H9 (cell line): ENCODE measurements at regions not wholly inside any gene's neighbourhood (a gene's known extent, or its start where the extent isn't known, plus 50 kb on each side); places are given as distances from the start of the nearest gene placed in this dataset.
A peak's percentile ranks its signal among the peaks of the same experiment; 100 is the strongest.

Source experiments
- DNase-seq: peaks from one replicate; pipeline ENCODE4 v3.0.0-alpha.2; 2017
- H2AFZ ChIP-seq: one replicate; pipeline ENCODE4 v1.6.1; 2013; ENCODE audit warnings: mild to moderate bottlenecking, low read length, control low read depth, moderate library complexity
- H2AK5ac ChIP-seq: 2 replicates; pipeline ENCODE4 v1.6.1; 2013; ENCODE audit warnings: low read length, control low read depth, mixed read lengths; ENCODE audit not compliant: insufficient read length
- H2BK120ac ChIP-seq: one replicate; pipeline ENCODE4 v1.6.1; 2013; ENCODE audit warnings: low read depth, mild to moderate bottlenecking, low read length, control low read depth, inconsistent platforms; ENCODE audit not compliant: poor library complexity, severe bottlenecking
- H2BK12ac ChIP-seq: 2 replicates; pipeline ENCODE4 v1.6.1; 2013; ENCODE audit warnings: low read length, control low read depth, mixed read lengths, low read depth; ENCODE audit not compliant: insufficient read length
- H2BK15ac ChIP-seq: 2 replicates; pipeline ENCODE4 v1.6.1; 2013; ENCODE audit warnings: low read depth, low read length, control low read depth
- H2BK20ac ChIP-seq: one replicate; pipeline ENCODE4 v1.6.1; 2013; ENCODE audit warnings: low read depth, mild to moderate bottlenecking, low read length, control low read depth, inconsistent platforms; ENCODE audit not compliant: poor library complexity, severe bottlenecking
- H2BK5ac ChIP-seq: 2 replicates; pipeline ENCODE4 v1.6.1; 2013; ENCODE audit warnings: low read length, control low read depth, mixed read lengths; ENCODE audit not compliant: insufficient read length
- H3K14ac ChIP-seq: 2 replicates; pipeline ENCODE4 v1.6.1; 2013; ENCODE audit warnings: low read length, control low read depth; ENCODE audit not compliant: insufficient read depth
- H3K18ac ChIP-seq: 2 replicates; pipeline ENCODE4 v1.6.1; 2013; ENCODE audit warnings: low read depth, mild to moderate bottlenecking, mixed read lengths, low read length, control low read depth; ENCODE audit not compliant: insufficient read length
- H3K23ac ChIP-seq: 2 replicates; pipeline ENCODE4 v1.6.1; 2013; ENCODE audit warnings: low read length, control low read depth, mixed read lengths, low read depth; ENCODE audit not compliant: insufficient read length
- H3K23me2 ChIP-seq: 2 replicates; pipeline ENCODE4 v1.6.1; 2013; ENCODE audit warnings: low read depth, mild to moderate bottlenecking, mixed read lengths, low read length, control low read depth; ENCODE audit not compliant: insufficient read length, poor library complexity, severe bottlenecking
- H3K27ac ChIP-seq: 2 replicates; pipeline ENCODE4 v1.5.1; 2013; ENCODE audit warnings: low read length, control low read depth, mixed read lengths, low read depth; ENCODE audit not compliant: insufficient read length
- H3K27me3 ChIP-seq: 2 replicates; pipeline ENCODE4 v1.6.1; 2013; ENCODE audit warnings: low read length, control low read depth, inconsistent platforms; ENCODE audit not compliant: insufficient read depth
- H3K4ac ChIP-seq: 2 replicates; pipeline ENCODE4 v1.6.1; 2013; ENCODE audit warnings: low read depth, mild to moderate bottlenecking, control low read depth, inconsistent platforms, low read length, moderate library complexity
- H3K4me1 ChIP-seq: 2 replicates; pipeline ENCODE4 v1.6.1; 2013; ENCODE audit warnings: low read length, control low read depth, inconsistent platforms; ENCODE audit not compliant: insufficient read depth
- H3K4me2 ChIP-seq: 2 replicates; pipeline ENCODE4 v1.6.1; 2013; ENCODE audit warnings: low read length, control low read depth, mixed read lengths; ENCODE audit not compliant: insufficient read length, insufficient read depth
- H3K56ac ChIP-seq: 2 replicates; pipeline ENCODE4 v1.6.1; 2013; ENCODE audit warnings: low read depth, mild to moderate bottlenecking, mixed read lengths, low read length, control low read depth; ENCODE audit not compliant: insufficient read length
- H3K79me1 ChIP-seq: 2 replicates; pipeline ENCODE4 v1.6.1; 2013; ENCODE audit warnings: low read depth, mild to moderate bottlenecking, moderate library complexity, low read length, control low read depth, inconsistent platforms; ENCODE audit not compliant: insufficient read depth, poor library complexity, severe bottlenecking
- H3K79me2 ChIP-seq: 2 replicates; pipeline ENCODE4 v1.6.1; 2013; ENCODE audit warnings: low read length, control low read depth, inconsistent platforms; ENCODE audit not compliant: insufficient read depth
- H3K9ac ChIP-seq: 2 replicates; pipeline ENCODE4 v1.6.1; 2013; ENCODE audit warnings: low read length, control low read depth, mixed read lengths; ENCODE audit not compliant: insufficient read length; ENCODE audit errors: extremely low read depth
- H3K9me3 ChIP-seq: one replicate; pipeline ENCODE4 v1.6.1; 2013; ENCODE audit warnings: low read depth, low read length, inconsistent platforms; ENCODE audit not compliant: control insufficient read depth
- H3T11ph ChIP-seq: one replicate; pipeline ENCODE4 v1.6.1; 2013; ENCODE audit warnings: mild to moderate bottlenecking, low read length, control low read depth, inconsistent platforms
- H4K20me1 ChIP-seq: one replicate; pipeline ENCODE4 v1.6.1; 2013; ENCODE audit not compliant: control insufficient read depth, insufficient read length, insufficient read depth
- H4K5ac ChIP-seq: 2 replicates; pipeline ENCODE4 v1.6.1; 2013; ENCODE audit warnings: low read depth, mild to moderate bottlenecking, mixed read lengths, low read length, control low read depth; ENCODE audit not compliant: insufficient read length
- H4K8ac ChIP-seq: replicated peaks from 2 replicates; pipeline ENCODE4 v1.6.1; 2013; ENCODE audit warnings: low read length, control low read depth, mixed read lengths, low read depth; ENCODE audit not compliant: insufficient read length
- H4K91ac ChIP-seq: 2 replicates; pipeline ENCODE4 v1.6.1; 2013; ENCODE audit warnings: low read depth, mild to moderate bottlenecking, moderate library complexity, mixed read lengths, low read length, control low read depth; ENCODE audit not compliant: insufficient read length
- H3K27ac Mint-ChIP-seq, 3 experiments: 2 replicates in 2 of 3; 3 replicates in 1 of 3; pipeline ENCODE4 v1.8.0; 2020 to 2021; ENCODE audit warnings: mixed read lengths in 3 of 3, mild to moderate bottlenecking in 1 of 3, moderate library complexity in 1 of 3
- H3K27me3 Mint-ChIP-seq: 2 replicates; pipeline ENCODE4 v1.8.0; 2021; ENCODE audit warnings: low read depth, mild to moderate bottlenecking, moderate library complexity, mixed read lengths
- H3K36me3 Mint-ChIP-seq, 3 experiments: 2 replicates in 2 of 3; 3 replicates in 1 of 3; pipeline ENCODE4 v1.8.0; 2020 to 2021; ENCODE audit warnings: low read depth in 3 of 3, mixed read lengths in 3 of 3; ENCODE audit not compliant: insufficient read depth in 1 of 3
- H3K4me1 Mint-ChIP-seq, 2 experiments: 2 replicates each; pipeline ENCODE4 v1.8.0; 2020; ENCODE audit warnings: mixed read lengths in 2 of 2
- H3K4me3 Mint-ChIP-seq, 2 experiments: 2 replicates in 1 of 2; 3 replicates in 1 of 2; pipeline ENCODE4 v1.8.0; 2020 to 2021; ENCODE audit warnings: mild to moderate bottlenecking in 2 of 2, mixed read lengths in 2 of 2, moderate library complexity in 1 of 2
- H3K9me3 Mint-ChIP-seq, 2 experiments: 2 replicates in 1 of 2; 3 replicates in 1 of 2; pipeline ENCODE4 v1.8.0; 2020; ENCODE audit warnings: mild to moderate bottlenecking in 2 of 2, mixed read lengths in 2 of 2, moderate library complexity in 1 of 2
- TF ChIP-seq, protein P1 (sequence below): fragments of 200-600 bp; sonication (generic); conservative IDR thresholded peaks from 3 replicates; pipeline ENCODE4 v1.8.0; 2021; ENCODE audit warnings: antibody characterized with exemption, mild to moderate bottlenecking

- Mint-ChIP-seq H3K27me3 (no peaks in the 10 kb centered on the region), H3K36me3 (peaks cover 0 to 8% (median 4%) of the 10 kb centered on the region in 3 experiments; a peak in 6 of 7 replicates), H3K27ac (peak overlapping the region in 1 of 3 experiments; percentile 27; a peak in 1 of 7 replicates), H3K9me3 (peaks cover 6 to 7% of the 10 kb centered on the region in 2 experiments; a peak in 4 of 5 replicates), H3K4me1 (peaks cover 11 to 12% of the 10 kb centered on the region in 2 experiments), H3K4me3 (no peak overlapping the region)
- Histone ChIP-seq H3K27ac (no peak overlapping the region), H3K23me2 (no peaks in the 10 kb centered on the region), H3T11ph (no peak overlapping the region), H2BK5ac (no peak overlapping the region), H2BK120ac (no peak overlapping the region), H4K20me1 (no peaks in the 10 kb centered on the region), H2AFZ (no peak overlapping the region), H3K14ac (no peak overlapping the region), H3K23ac (no peak overlapping the region), H2AK5ac (no peak overlapping the region), H4K91ac (no peak overlapping the region), H4K8ac (no peak overlapping the region), H2BK15ac (no peak overlapping the region), H3K9ac (no peak overlapping the region), H3K18ac (no peak overlapping the region), H3K79me1 (no peaks in the 10 kb centered on the region), H3K9me3 (no peaks in the 10 kb centered on the region), H3K56ac (no peak overlapping the region), H3K4ac (no peak overlapping the region), H2BK12ac (no peak overlapping the region), H4K5ac (no peak overlapping the region), H3K4me1 (no peaks in the 10 kb centered on the region), H2BK20ac (no peak overlapping the region), H3K4me2 (no peak overlapping the region), H3K27me3 (no peaks in the 10 kb centered on the region), H3K79me2 (no peaks in the 10 kb centered on the region)
- DNase-seq: no peak
- TF ChIP-seq, protein P1, sequence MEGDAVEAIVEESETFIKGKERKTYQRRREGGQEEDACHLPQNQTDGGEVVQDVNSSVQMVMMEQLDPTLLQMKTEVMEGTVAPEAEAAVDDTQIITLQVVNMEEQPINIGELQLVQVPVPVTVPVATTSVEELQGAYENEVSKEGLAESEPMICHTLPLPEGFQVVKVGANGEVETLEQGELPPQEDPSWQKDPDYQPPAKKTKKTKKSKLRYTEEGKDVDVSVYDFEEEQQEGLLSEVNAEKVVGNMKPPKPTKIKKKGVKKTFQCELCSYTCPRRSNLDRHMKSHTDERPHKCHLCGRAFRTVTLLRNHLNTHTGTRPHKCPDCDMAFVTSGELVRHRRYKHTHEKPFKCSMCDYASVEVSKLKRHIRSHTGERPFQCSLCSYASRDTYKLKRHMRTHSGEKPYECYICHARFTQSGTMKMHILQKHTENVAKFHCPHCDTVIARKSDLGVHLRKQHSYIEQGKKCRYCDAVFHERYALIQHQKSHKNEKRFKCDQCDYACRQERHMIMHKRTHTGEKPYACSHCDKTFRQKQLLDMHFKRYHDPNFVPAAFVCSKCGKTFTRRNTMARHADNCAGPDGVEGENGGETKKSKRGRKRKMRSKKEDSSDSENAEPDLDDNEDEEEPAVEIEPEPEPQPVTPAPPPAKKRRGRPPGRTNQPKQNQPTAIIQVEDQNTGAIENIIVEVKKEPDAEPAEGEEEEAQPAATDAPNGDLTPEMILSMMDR: no peak
Measured at GRCh38 chr1:80384959-80385358, 1378.4 kb upstream of the ADGRL4 start.
